ENCODE measurements at regions not wholly inside any gene's neighbourhood (a gene's known extent, or its start where the extent isn't known, plus 50 kb on each side); places are given as distances from the start of the nearest gene placed in this dataset.
"Not testable (repeated sequence)": the region's sequence is repeated elsewhere in the genome, so short reads cannot be mapped to it uniquely, and the experiment has no call there.

DNA sequence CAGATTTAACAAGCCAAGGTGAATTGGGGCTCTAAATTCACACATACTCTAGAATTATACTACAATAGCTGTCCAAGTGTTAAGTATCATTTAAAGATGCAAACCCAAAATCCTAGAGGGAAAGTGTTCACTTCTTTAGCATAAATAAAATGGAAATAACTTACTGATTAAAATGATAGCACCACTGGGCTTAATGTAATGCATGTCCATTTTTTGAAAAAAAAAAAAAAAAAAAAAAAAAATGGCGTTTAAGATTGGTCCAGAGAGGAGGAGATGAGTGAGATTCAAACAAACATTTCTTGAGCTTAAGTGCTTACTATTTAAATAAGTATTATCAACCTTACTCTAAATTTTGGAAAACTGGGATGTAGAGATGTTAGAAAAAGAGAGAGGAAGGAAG lies 251.5 kb upstream of the CWC22 start:
- DNase-seq = no peak

DNA sequence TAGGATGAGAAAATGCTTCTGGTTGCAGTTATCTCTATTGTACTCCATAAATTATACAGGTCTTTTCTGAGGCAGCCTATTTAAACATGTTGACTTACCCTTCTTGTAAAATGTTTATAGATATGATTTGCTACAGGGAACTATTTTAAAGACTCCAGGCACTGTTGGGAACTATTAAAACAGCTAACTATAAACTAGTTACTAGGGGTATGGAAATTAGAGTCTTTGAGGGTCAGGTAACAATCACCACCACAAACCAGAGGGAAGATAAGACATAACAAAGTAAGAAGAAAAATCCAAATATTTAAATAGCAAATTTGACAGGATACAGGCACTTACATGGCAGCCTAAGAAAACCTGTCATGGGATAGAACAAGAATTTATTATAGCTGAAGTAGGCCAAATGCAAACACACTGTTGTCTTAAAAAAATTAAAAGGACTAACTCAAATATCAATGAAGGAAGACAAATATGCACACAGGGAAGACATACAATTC lies 251.0 kb upstream of the CWC22 start:
- DNase-seq = no peak

DNA sequence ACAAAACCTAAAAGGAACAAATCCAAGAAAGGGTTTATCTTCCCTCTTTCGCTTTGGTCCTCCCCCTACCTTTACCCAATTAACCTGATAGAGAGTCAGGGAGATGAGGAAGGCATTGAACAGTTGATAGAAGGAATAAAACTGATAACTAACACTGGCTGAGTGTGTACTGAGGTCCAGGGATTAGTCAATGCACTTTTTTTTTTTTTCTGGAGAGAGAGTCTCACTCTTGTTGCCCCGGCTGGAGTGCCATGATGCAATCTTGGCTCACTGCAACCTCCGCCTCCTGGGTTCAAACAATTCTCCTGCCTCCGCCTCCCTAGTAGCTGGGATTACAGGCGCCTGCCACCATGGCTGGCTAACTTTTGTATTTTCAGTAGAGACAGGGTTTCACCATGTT lies 250.2 kb upstream of the CWC22 start:
- no peak for DNase-seq

DNA sequence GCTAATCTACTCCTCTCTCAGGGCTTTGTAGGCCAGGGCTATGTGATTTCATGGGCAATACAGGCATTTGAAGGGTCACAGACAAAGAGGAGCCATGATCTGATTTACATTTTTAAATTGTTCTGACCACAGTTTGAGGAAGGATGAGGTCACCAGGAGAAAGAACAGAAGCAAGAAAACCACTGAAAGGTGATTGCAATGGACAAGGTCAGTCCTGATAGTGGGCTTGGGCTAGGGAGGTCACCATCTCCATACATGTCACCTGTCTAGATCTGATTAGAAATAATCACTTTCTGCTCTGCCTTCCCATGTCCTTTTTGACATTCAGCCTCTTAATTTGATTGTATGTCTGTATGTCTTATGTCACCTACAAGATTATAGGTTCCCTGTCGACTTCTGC lies 248.9 kb upstream of the CWC22 start:
- DNase-seq = no peak

DNA sequence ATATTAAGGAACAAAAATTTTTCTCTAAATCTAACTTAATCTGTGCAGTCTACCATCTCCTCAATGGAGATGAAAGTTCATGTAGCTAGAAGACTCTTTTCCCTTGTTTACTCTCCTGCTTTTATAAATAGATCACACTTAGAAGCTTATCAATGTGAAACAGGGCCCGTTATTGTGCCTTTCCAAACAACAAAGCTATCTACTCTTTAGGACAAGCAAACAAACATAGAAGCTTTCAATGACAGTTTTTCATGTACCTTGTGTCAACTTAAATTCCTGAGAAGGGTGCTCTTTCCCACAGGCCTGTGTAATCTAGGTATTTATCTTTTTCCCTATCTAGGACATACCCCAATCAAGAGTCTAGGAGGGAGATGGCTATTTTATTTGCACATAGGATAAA lies 247.8 kb upstream of the CWC22 start:
- no peak for DNase-seq

DNA sequence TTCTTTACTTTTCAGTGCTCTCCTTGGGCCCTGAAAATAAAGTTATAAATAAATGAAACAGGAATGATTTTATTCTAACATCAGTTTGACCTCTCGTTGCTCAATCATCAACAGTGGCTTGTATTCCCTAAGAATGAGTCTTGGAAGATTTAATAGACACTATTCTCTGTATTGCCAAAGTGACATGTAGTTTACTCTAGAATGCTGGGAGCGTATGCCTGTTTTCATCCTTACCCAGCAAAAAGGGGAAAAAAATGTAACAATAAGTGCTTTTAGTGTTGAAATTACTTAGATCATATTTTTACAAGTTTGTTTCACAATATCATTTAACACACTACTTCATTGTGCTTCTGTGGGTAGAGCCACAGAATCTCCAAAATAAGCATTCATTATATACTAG lies 240.6 kb upstream of the CWC22 start:
- DNase-seq = no peak

DNA sequence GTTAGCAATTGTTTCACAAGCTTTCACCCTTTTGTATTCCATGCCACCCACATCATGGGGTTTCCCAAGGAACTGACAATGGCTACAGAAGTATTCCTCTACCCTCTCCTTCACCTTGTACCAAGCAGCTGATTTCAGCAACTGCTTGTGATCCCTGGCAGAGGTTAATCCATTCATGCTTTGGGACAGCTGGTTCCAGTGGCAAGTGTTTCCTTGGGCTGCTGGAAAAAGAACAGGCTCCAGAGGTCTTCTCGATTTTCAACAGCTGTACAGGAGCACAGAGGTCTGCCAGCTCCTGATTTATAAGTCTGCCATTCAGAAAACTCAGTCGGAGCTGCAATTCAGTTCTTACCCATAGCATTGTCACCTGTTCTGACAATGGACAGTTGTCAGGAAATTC lies 239.2 kb upstream of the CWC22 start:
- no peak for DNase-seq

DNA sequence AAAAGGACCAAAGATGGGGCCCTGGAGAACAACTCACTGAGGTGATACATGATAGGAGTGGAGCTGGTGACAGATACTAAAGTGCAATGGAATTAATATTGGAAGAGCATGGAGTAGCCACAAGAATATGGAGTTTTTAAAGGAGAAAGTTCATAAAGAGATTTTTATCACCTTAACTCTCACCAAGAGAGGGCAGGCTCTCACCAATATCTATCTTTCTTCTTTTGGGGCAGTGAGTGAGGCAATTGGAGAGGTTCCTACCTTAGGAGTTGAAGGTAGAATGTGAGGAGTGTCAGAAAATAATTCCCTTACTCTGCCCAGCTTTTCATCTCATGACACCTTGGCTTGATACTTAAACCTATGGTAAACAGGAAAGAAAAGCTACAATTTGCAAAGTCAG lies 233.7 kb upstream of the CWC22 start:
- DNase-seq = no peak

DNA sequence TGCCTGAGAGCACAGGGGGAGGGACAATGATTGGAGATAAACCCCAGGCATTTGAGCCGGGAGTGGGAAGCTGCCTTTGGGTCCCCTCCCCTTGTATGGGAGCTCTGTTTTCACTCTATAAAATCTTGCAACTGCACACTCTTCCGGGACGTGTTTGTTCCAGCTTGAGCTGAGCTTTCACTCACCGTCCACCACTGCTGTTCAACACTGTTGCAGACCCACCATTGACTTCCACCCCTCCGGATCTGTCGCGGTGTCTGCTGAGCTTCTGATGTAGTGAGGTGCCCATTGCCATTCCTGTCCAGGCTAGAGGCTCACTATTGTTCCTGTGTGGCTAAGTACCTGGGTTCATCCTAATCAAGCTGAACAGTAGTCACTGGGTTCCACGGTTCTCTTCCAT lies 231.6 kb upstream of the CWC22 start:
- DNase-seq = no peak

DNA sequence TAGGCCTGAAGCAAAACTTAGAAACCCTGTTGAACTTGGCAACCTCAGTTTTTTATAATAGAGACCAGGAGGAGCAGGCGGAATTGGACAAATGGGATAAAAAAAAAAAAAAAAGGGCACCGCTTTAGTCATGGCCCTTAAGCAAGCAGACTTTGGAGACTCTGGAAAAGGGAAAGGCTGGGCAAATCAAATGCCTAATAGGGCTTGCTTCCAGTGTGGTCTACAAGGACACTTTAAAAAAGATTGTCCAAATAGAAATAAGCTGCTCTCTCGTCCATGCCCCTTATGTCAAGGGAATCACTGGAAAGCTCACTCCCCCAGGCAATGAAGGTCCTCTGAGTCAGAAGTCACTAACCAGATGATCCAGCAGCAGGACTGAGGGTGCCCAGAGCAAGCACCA lies 229.0 kb upstream of the CWC22 start:
- not testable (repeated sequence) for DNase-seq

DNA sequence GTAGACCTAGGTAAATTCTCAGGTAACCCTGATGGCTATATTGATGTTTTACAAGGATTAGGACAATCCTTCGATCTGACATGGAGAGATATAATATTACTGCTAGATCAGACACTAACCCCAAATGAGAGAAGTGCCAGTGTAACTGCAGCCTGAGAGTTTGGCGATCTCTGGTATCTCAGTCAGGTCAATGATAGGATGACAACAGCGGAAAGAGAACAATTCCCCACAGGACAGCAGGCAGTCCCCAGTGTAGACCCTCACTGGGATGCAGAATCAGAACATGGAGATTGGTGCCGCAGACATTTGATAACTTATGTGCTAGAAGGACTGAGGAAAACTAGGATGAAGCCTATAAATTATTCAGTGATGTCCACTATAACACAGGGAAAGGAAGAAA lies 228.4 kb upstream of the CWC22 start:
- not testable (repeated sequence) for DNase-seq

DNA sequence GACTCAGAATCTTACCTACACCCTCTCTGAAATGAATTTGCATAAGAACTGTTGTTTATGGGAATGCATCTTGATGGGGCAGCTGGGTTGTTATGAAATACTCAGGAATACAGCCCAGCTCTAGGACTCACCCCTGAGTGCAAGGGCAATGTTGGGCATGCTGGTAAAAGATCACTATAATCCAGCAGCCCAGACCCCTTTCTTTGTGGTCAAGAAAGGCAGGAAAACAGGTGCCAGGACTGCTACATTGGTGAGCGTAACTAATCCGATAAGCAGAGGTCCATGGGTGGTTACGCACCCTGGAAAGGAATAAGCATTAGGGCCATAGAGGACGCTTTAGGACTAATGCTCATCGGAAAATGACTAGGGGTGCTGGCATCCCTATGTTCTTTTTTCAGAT lies 227.9 kb upstream of the CWC22 start:
- DNase-seq = not testable (repeated sequence)

DNA sequence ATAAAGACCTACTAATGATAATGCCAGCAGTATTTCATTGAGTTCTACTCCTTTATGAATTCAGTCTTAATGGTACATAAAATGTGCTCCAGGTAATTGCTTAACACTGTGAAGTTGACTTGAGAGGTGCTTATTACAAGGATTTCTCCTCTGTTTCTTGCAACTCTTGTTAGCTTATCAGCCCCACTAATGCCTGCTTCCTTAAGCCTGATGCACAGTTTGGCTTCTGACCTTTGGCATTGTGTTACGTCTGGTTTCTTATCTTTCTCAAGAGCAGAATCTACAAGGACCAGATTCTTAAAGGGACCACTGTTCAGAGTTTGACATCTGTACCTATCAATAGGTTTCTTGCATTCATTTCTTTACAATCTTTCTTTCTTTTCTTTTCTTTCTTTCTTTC lies 223.9 kb upstream of the CWC22 start:
- no peak for DNase-seq

DNA sequence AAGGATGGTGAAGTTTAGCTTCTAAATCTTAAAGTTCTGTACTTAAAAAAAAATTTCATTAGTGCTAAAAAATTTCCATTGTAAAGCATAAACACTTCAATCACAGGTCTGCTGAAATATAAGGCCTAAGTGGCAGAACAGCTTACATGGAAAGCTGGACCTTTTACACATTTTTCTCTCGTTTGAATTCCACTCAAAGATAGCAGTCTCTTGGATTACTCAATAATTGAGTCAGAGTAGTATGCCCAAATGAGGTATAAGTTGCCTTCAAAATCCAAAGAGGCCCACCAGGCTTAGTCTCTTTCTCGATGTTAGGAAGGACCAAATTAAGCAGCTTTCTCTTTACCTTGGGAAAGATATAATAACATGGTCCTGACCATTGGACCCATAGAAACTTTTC lies 220.4 kb upstream of the CWC22 start:
- DNase-seq = no peak

DNA sequence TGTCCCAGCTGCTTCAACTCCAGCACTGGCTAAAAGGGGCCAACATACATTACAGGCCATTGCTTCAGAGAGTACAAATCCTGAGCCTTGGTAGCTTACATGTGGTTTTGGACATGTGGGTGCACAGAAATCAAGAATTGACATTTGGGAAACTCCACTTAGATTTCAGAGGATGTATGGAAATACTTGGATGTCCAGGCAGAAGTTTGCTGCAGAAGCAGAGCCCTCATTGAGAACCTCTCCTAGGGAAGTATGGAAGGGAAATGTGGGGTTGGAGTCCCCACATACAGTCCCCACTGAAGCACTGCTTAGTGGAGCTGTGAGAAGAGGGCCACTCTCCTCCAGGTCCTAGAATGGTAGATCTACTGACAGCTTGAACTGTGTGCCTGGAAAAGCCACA lies 218.0 kb upstream of the CWC22 start:
- DNase-seq = no peak

DNA sequence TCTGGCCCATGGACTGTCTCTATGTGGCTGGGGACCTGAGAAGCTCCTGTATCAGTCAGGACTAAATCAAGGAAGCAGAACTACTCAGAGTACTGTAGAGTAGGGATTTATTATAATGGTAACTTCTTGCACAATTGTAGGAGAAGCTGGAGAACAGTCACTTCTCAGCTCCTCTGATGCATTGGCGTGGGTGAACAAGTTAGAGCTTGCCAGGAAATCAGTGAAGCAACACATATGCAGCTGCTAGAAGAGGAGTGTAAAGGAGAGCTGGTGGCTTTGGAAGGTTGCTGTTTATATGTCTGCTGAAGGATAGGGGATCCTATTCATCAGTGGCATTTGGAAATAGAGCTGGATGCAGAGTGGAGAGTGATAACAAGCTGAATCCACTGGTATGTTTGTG lies 215.5 kb upstream of the CWC22 start:
- DNase-seq = no peak

DNA sequence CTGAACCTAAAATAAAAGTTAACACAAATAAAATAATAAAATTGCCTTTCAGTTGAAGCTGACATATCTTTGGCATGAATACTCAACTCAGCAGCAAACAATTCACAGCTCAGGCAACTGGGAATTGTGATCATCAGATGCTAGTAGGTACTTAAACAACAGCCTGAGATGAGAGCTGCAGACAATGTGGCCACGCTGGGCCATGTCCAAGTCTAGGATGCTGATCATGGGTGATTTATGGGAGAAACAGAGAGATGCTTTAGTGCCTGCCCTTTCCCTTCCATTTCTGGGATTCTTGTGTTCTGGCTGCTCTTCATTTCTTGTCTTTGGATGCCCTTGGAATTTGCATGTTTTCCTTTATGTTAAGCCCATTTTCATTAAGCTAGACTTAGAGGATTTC lies 212.4 kb upstream of the CWC22 start:
- no peak for DNase-seq

DNA sequence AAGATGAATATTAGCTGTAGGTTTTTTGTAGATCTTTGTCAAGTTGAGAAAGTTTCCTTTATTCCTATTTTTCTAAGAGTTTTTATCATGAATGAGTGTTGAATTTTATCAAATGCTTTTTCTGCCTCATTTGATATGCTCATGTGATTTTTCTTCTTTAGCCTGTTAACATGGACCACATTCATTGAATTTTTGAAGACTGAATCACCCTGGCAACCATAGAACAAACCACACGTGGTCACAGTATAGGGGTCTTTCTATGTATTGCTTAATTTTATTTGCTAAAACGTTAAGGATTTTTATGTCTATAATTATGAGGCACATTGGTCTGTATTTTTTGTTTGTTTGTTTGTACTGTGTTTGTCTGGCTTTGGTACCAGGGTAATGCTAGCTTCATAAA lies 201.7 kb upstream of the CWC22 start:
- no peak for DNase-seq

DNA sequence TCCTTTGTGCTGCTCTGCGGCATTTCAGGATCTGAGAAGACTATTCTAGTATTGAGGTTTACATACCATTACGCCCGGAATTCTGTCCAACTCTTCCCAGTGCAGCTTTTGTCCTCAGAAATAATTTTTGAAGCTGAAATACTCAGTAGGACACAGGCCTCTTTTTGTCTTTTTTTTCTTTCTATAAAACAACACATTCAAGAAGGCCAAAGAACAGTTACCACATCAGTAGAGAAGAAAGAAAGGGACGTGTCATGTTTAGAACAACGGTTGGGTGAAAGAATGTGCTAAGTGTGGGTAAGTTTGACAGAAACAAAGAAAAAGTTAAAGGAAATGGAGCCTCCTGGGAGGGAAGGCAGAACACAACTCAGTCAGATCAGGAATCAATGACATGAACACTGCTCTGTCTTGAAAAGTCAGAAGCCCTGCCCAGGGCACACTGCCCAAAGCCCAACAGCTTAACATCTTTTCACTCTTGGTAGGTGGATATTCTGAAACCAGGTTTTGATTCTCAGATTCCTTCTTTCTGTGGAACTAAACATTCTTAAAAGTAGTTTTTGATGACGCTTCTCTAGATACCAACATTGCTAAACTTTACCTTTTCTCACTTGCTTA lies 198.6 kb upstream of the CWC22 start:
- DNase-seq = no peak

DNA sequence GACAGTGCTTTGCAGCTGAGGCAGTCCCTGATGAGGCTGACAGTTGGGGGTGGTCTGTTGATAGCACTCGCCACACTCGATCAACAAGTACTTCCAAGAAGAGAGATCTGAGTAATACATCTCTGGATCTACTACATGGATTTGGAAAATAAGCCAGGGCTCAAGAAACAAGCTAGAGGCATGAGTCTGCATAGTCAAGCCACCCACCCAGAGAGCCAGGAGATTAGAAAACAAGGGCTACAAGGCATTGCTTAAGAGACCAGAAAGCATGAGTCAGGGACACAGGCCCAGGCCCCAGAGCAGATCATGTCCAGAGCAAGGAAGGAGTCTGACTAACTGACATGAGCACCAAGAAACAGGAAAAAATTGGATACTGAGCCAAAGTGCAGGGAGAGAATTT lies 196.9 kb upstream of the CWC22 start:
- no peak for DNase-seq

DNA sequence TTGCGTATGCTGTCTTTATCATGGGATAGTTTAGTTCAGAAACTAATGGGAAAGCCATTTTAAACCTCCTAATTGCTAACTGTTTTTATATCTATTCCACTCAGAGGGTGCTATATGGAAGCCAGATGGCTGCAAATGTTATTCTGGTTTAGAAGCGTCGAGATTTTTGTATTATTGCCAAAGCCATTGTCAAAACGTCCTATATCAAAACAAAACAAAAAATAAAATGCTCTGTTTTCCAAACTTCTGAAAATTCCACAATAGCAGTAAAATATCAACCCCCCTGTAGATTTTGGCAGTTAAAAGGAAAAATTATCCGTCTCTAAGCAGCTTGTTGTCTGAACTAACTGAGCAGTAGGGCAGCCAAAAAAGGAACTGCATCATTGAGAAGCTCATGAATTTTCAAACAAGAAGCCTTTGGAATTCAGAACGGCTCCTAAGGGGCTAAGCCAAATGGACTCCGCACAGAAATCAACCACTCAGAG lies 195.4 kb upstream of the CWC22 start:
- no peak for DNase-seq

DNA sequence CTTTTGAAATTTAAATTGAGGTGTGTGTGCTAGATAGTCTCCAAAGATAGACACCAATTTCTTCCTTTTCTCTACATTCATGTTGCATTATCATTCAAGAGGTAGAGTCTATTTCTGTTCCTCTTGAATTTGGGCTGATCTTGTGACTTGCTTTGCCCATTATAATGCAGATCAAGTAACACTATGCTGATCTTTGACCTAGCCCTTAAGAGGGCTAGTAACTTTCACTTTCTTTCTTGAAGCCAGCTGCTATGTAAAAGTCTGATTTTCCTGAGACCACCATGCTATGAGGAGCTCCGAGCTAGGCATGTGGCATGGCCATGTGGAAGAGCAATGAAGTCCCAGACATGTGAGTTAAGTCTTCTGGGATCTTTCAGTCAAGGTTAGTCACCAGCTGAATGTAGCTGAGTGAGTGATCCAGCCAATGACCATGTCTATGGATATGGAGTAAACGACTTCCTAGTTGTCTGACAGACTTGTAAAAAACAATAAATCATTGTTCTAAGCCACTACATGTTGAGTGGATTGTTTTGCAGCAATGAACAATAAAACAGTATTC lies 189.4 kb upstream of the CWC22 start:
- DNase-seq = no peak

DNA sequence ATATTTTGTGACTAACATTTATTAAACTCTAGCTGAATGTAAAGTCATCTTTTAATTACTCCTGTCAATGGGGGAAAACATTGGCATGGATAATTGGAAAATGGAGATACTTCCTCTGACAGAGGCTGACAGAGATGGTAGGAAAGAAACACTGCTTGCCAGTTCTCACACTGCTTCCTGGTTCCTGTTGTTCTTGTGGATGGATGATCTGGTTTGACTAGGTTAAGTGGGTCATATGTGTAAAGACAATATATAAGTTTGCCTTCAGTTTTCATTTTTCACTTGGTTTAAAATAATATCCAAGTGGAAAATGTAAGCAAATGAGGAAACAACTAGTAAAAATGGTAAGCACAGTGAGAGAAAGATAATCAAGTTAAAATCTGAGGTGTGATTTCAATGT lies 188.8 kb upstream of the CWC22 start:
- no peak for DNase-seq

DNA sequence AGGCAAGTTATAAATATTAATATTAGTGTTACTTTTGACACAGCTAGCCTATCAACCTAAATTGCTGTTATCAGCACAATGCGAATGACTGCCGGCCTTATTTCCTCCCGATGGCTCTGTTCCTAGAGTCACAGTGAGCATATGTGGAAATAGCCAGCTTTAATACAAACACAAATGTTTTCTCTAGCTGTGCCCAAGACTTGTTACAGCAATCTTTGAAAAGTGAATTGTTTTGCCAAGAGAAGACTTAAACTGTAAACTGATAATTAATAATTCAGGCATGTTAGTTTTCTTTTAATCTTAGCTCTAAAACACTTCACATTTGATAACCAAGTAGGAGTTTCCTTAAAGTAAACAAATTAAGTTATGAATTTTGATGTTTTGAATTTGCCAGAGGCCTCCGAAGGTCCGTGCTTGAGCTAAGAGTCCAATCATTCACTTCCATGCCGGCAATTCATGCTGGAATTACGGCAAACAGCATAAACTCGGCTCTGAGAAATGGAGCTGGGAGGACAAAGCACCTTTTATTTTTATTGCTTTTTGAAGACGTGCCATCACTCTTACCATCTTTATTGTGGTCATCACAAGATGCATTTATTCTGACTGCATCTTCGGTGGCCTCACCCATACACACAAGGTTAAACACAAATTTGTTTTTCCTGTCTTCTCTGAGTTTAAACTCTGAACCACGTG lies 184.5 kb upstream of the CWC22 start:
- no peak for DNase-seq

DNA sequence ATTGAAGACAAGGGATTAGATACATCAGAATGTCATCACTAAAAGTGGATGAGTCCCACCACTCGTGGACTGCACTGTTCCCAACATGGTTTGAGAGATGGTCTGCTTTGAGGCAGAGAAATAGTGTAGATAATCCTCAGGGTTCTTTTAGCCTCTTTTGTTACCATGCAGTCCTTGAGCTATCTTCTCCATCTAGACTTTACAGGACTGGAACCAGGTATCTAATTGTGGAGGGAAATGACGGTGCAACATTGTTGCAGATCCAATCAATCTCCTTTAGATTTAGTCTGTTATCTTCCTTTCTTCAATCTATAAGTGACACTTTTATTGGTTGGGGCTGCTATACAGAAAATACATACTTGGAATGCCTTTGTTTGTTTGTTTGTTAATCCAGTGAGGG lies 183.8 kb upstream of the CWC22 start:
- no peak for DNase-seq

Measured in activated naive CD4-positive, alpha-beta T cell (primary cell).